ENCODE measurements at regions not wholly inside any gene's neighbourhood (a gene's known extent, or its start where the extent isn't known, plus 50 kb on each side); places are given as distances from the start of the nearest gene placed in this dataset.

GRCh38 chr11:133787379-133788141 lies 57.8 kb downstream of the SPATA19 start:
- no peak overlapping the region for H3K9ac ChIP-seq
- H3K27ac ChIP-seq = no peak overlapping the region
- no peaks in the 10 kb centered on the region for H3K27me3 ChIP-seq
- H3K4me2 ChIP-seq = no peak overlapping the region
- H3K4me3 ChIP-seq = no peak overlapping the region
- TF ChIP-seq Cebpa-rat (IDR thresholded peaks at IDR 0.05) = no peak
- no peaks in the 10 kb centered on the region for H4K20me1 ChIP-seq
- no peaks in the 10 kb centered on the region for H3K36me3 ChIP-seq
- peaks cover 0 to 25% (median 18%) of the 10 kb centered on the region in 11 experiments; a peak in 16 of 22 replicates for H3K9me3 ChIP-seq (replicated peaks in 1 of 11)
- H3K4me1 ChIP-seq = peaks cover 0 to 21% (median 17%) of the 10 kb centered on the region in 10 experiments; a peak in 15 of 20 replicates

GRCh38 chr11:133785795-133786340 lies 59.4 kb downstream of the SPATA19 start:
- no peak overlapping the region for H3K9ac ChIP-seq
- H3K27me3 ChIP-seq = no peaks in the 10 kb centered on the region
- H3K9me3 ChIP-seq (replicated peaks in 1 of 11) = peaks cover 0 to 25% (median 13%) of the 10 kb centered on the region in 11 experiments; a peak in 10 of 22 replicates
- H3K27ac ChIP-seq = no peak overlapping the region
- peaks cover 0 to 8% (median 6%) of the 10 kb centered on the region in 10 experiments; a peak in 15 of 20 replicates for H3K4me1 ChIP-seq
- H3K36me3 ChIP-seq = no peaks in the 10 kb centered on the region
- no peaks in the 10 kb centered on the region for H4K20me1 ChIP-seq
- no peak overlapping the region for H3K4me2 ChIP-seq
- H3K4me3 ChIP-seq = no peak overlapping the region
- TF ChIP-seq Cebpa-rat (IDR thresholded peaks at IDR 0.05) = no peak

- Histone ChIP-seq H3K4me1 (no peaks in the 10 kb centered on the region), H4K20me1 (no peaks in the 10 kb centered on the region), H3K27ac (no peak overlapping the region), H3K27me3 (no peaks in the 10 kb centered on the region), H3K36me3 (no peaks in the 10 kb centered on the region), H3K9me3 (replicated peaks in 1 of 11) (peaks cover 0 to 25% (median 8%) of the 10 kb centered on the region in 11 experiments; a peak in 11 of 22 replicates), H3K9ac (no peak overlapping the region), H3K4me2 (no peak overlapping the region), H3K4me3 (no peak overlapping the region)
- TF ChIP-seq Cebpa-rat (IDR thresholded peaks at IDR 0.05) = no peak
These were observed 61.0 kb downstream of the SPATA19 start for GRCh38 chr11:133784359-133784758.

- H3K4me3 ChIP-seq = no peak overlapping the region
- no peaks in the 10 kb centered on the region for H3K36me3 ChIP-seq
- H3K9me3 ChIP-seq (replicated peaks in 1 of 11) = peaks cover 12 to 45% (median 21%) of the 10 kb centered on the region in 11 experiments; a peak in 19 of 22 replicates
These were observed 63.1 kb downstream of the SPATA19 start for GRCh38 chr11:133782116-133782725.

GRCh38 chr11:133778161-133778560 lies 67.2 kb downstream of the SPATA19 start:
- no peak overlapping the region for H3K9ac ChIP-seq
- H3K4me3 ChIP-seq = no peak overlapping the region
- H3K36me3 ChIP-seq = no peaks in the 10 kb centered on the region
- no peak overlapping the region for H3K27ac ChIP-seq
- no peaks in the 10 kb centered on the region for H4K20me1 ChIP-seq
- TF ChIP-seq Cebpa-rat (IDR thresholded peaks at IDR 0.05) = no peak
- peaks cover 35 to 69% (median 53%) of the 10 kb centered on the region in 11 experiments for H3K9me3 ChIP-seq (replicated peaks in 1 of 11)
- H3K4me1 ChIP-seq = no peaks in the 10 kb centered on the region
- H3K4me2 ChIP-seq = no peak overlapping the region
- no peaks in the 10 kb centered on the region for H3K27me3 ChIP-seq

More at GRCh38 chr11:133782116-133782725, 63.1 kb downstream of the SPATA19 start:
- no peak for TF ChIP-seq Cebpa-rat (IDR thresholded peaks at IDR 0.05)
- Histone ChIP-seq H4K20me1 (no peaks in the 10 kb centered on the region), H3K27me3 (no peaks in the 10 kb centered on the region), H3K4me2 (no peak overlapping the region), H3K27ac (no peak overlapping the region), H3K4me1 (no peaks in the 10 kb centered on the region), H3K9ac (no peak overlapping the region)

GRCh38 chr11:133776671-133777367 lies 68.5 kb downstream of the SPATA19 start:
- peaks cover 34 to 56% (median 46%) of the 10 kb centered on the region in 11 experiments for H3K9me3 ChIP-seq (replicated peaks in 1 of 11)
- no peaks in the 10 kb centered on the region for H4K20me1 ChIP-seq
- H3K4me3 ChIP-seq = no peak overlapping the region
- no peak overlapping the region for H3K27ac ChIP-seq
- H3K36me3 ChIP-seq = no peaks in the 10 kb centered on the region
- H3K4me1 ChIP-seq = no peaks in the 10 kb centered on the region
- no peak overlapping the region for H3K9ac ChIP-seq
- no peaks in the 10 kb centered on the region for H3K27me3 ChIP-seq
- no peak overlapping the region for H3K4me2 ChIP-seq
- no peak for TF ChIP-seq Cebpa-rat (IDR thresholded peaks at IDR 0.05)

GRCh38 chr11:133762538-133762937 lies 82.8 kb downstream of the SPATA19 start:
- no peaks in the 10 kb centered on the region for H3K36me3 ChIP-seq
- H3K4me2 ChIP-seq = no peak overlapping the region
- H4K20me1 ChIP-seq = no peaks in the 10 kb centered on the region
- H3K4me1 ChIP-seq = 0 out of 20 replicates have a peak, but pooled peaks cover 0 to 4% (median 0%) of the 10 kb centered on the region in 10 experiments
- no peaks in the 10 kb centered on the region for H3K27me3 ChIP-seq
- H3K4me3 ChIP-seq = no peak overlapping the region
- no peak overlapping the region for H3K9ac ChIP-seq
- H3K9me3 ChIP-seq (replicated peaks in 1 of 11) = peaks cover 25 to 50% (median 38%) of the 10 kb centered on the region in 11 experiments
- no peak for TF ChIP-seq Cebpa-rat (IDR thresholded peaks at IDR 0.05)
- H3K27ac ChIP-seq = no peak overlapping the region

GRCh38 chr11:133753150-133753549 lies 92.2 kb downstream of the SPATA19 start:
- H3K9ac ChIP-seq = no peak overlapping the region
- H3K4me2 ChIP-seq = peak overlapping the region in 6 of 11 experiments; percentile 1 to 38 (median 30); a peak in 7 of 22 replicates

GRCh38 chr11:133749841-133750240 lies 95.5 kb downstream of the SPATA19 start:
- Histone ChIP-seq H3K4me3 (no peak overlapping the region), H3K27me3 (no peaks in the 10 kb centered on the region), H4K20me1 (no peaks in the 10 kb centered on the region), H3K4me1 (peaks cover 10 to 53% (median 38%) of the 10 kb centered on the region in 10 experiments), H3K36me3 (no peaks in the 10 kb centered on the region), H3K27ac (no peak overlapping the region), H3K9me3 (replicated peaks in 1 of 11) (peaks cover 0 to 12% (median 9%) of the 10 kb centered on the region in 11 experiments; a peak in 12 of 22 replicates), H3K4me2 (no peak overlapping the region), H3K9ac (no peak overlapping the region)
- TF ChIP-seq Cebpa-rat (IDR thresholded peaks at IDR 0.05) = no peak

More at GRCh38 chr11:133753150-133753549, 92.2 kb downstream of the SPATA19 start:
- Histone ChIP-seq H3K27ac (no peak overlapping the region), H3K27me3 (no peaks in the 10 kb centered on the region), H4K20me1 (no peaks in the 10 kb centered on the region), H3K4me1 (peaks cover 0 to 22% (median 8%) of the 10 kb centered on the region in 10 experiments; a peak in 8 of 20 replicates), H3K4me3 (no peak overlapping the region), H3K36me3 (no peaks in the 10 kb centered on the region), H3K9me3 (replicated peaks in 1 of 11) (peaks cover 12 to 23% (median 20%) of the 10 kb centered on the region in 11 experiments)
- TF ChIP-seq Cebpa-rat (IDR thresholded peaks at IDR 0.05) = no peak
